Muscle of leg (tissue), 3 donors: ENCODE measurements at regions not wholly inside any gene's neighbourhood (a gene's known extent, or its start where the extent isn't known, plus 50 kb on each side); places are given as distances from the start of the nearest gene placed in this dataset.

ENCODE experiments used
- DNase-seq: peaks from one replicate; pipeline ENCODE4 v3.0.0; 2013
- H3K27ac ChIP-seq: one replicate; pipeline ENCODE4 v1.5.1; 2013; ENCODE audit warnings: mild to moderate bottlenecking, low read length, control low read depth
- H3K27me3 ChIP-seq: one replicate; pipeline ENCODE4 v1.6.1; 2013; ENCODE audit warnings: low read length; ENCODE audit not compliant: control insufficient read depth, insufficient read depth
- H3K36me3 ChIP-seq: one replicate; pipeline ENCODE4 v1.6.1; 2013; ENCODE audit warnings: low read length; ENCODE audit not compliant: control insufficient read depth, insufficient read depth
- H3K4me1 ChIP-seq: one replicate; pipeline ENCODE4 v1.6.1; 2013; ENCODE audit warnings: low read length; ENCODE audit not compliant: control insufficient read depth, insufficient read depth
- H3K4me3 ChIP-seq: one replicate; pipeline ENCODE4 v1.5.1; 2013; ENCODE audit warnings: low read length, control low read depth
- H3K9me3 ChIP-seq: replicated peaks from 2 replicates; pipeline ENCODE4 v1.6.1; 2013; ENCODE audit warnings: low read depth, low read length; ENCODE audit not compliant: control insufficient read depth
- WGBS: methylation state at CpG from one replicate; pipeline ENCODE4 v1.1.5; 2013; ENCODE audit warnings: missing lambda C conversion rate; ENCODE audit not compliant: insufficient coverage; 5-methylcytosine and 5-hydroxymethylcytosine counted together

DNA sequence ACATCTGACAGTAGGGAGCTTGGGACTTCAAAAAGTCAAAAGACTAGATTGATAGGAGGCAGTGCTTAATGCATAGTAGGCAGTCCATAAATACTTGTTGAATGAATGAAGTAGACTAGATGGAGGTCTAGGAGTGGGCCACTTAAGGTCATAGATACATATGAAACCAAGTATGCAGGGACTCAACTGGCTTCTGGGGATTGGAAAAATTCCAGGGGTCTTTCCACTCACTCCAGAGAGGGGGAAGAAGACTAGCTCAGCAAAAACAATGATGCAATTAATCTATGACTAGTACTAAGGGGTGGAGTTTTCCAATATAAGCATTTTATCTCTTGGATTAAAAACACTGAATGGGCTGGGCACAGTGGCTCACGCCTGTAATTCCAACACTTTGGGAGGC, 298.3 kb upstream of the XYLT1 start:
- H3K9me3 ChIP-seq, result no peaks in the 10 kb centered on the region
- no peaks in the 10 kb centered on the region for H3K4me1 ChIP-seq
- no peaks in the 10 kb centered on the region for H3K27me3 ChIP-seq
- DNase-seq, result no peak
- WGBS, result no CpG with 5 or more reads among the region's 1 CpG
- H3K27ac ChIP-seq, result no peak overlapping the region
- H3K36me3 ChIP-seq, result no peaks in the 10 kb centered on the region
- no peak overlapping the region for H3K4me3 ChIP-seq

GRCh38 chr16:17768257-17768656, 297.5 kb upstream of the XYLT1 start:
- no peak overlapping the region for H3K4me3 ChIP-seq
- no peak for DNase-seq
- no peaks in the 10 kb centered on the region for H3K36me3 ChIP-seq
- WGBS, result no CpG with 5 or more reads among the region's 1 CpG
- H3K27me3 ChIP-seq, result no peaks in the 10 kb centered on the region
- H3K27ac ChIP-seq, result no peak overlapping the region
- no peaks in the 10 kb centered on the region for H3K4me1 ChIP-seq
- H3K9me3 ChIP-seq, result no peaks in the 10 kb centered on the region

GRCh38 chr16:17766012-17766411, 295.3 kb upstream of the XYLT1 start:
- no peaks in the 10 kb centered on the region for H3K4me1 ChIP-seq
- H3K27ac ChIP-seq, result no peak overlapping the region
- WGBS, result no CpG with 5 or more reads among the region's 2 CpGs
- no peak for DNase-seq
- no peaks in the 10 kb centered on the region for H3K36me3 ChIP-seq
- H3K4me3 ChIP-seq, result no peak overlapping the region
- H3K27me3 ChIP-seq, result no peaks in the 10 kb centered on the region
- H3K9me3 ChIP-seq, result no peaks in the 10 kb centered on the region

DNA sequence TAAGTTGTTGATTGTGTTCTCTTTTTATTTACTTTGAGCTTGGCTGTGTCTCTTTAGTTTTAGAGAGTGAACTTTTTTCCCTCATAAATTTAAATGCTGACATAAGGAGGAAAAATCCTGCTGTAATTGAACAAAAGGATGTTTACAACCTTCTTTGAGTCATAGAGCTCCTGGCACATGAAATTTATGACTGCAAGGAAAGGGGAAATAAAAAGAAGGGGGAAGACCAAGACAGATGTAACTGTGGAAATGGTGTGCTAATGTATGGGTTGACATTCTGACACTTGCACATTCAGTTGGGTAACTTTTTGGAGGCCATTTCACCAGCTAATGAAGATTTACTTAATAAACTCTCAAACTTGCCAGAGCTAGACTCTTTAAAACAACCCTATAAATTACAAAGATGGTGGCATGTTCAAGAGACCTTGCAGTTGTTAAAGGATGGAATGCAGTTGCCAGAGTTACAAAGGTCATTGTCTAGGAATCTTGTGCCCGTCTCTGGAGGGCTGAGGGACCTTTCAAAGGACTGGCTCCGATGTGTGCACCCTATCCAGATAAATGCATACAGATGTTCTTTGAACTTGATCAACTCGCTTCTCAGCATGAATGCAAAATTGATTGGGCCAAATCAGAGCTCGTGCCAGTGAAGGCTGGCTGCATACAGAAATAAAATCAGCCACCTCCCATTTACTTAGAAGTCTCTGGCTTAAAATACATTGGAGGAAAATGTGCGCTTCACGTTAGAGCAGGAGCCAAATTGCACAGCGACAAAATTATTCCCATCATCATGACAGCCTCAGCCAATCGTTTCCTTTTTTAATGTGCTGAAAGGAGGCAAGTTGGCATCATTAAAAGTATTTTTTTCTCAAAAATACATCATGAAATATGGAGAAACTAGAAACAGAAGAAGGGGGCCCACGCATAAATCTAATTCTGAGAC, 289.0 kb upstream of the XYLT1 start:
- Histone ChIP-seq H3K4me3 (no peak overlapping the region), H3K36me3 (no peaks in the 10 kb centered on the region), H3K4me1 (no peaks in the 10 kb centered on the region), H3K27me3 (no peaks in the 10 kb centered on the region), H3K9me3 (no peaks in the 10 kb centered on the region), H3K27ac (no peak overlapping the region)
- DNase-seq, result no peak
- WGBS, result 21% methylated on average over 3 of the region's 9 CpGs

DNA sequence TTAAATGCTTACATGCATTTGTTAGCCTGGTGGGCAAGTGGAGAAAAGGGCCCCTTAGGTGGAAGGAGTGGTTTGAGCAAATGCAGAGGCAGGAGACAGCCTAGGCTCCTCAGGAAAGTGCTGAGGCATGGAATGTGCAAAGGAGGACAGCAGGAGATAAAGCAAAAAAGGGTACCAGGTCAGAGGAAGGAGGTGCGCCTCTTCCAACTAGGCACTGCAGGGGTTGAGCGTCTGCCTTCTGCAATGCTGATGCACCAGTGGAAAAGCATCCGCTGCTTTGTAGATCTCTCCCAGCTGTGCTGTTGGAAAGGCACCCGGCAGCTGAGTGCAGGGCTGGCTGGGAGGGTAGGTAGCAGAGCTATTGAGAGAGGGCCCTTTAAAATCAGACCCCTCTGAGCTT, 287.0 kb upstream of the XYLT1 start:
- Histone ChIP-seq H3K4me3 (no peak overlapping the region), H3K27me3 (no peaks in the 10 kb centered on the region), H3K36me3 (no peaks in the 10 kb centered on the region), H3K27ac (no peak overlapping the region), H3K4me1 (no peaks in the 10 kb centered on the region), H3K9me3 (no peaks in the 10 kb centered on the region)
- 33% methylated on average over 3 of the region's 4 CpGs for WGBS
- DNase-seq, result no peak

DNA sequence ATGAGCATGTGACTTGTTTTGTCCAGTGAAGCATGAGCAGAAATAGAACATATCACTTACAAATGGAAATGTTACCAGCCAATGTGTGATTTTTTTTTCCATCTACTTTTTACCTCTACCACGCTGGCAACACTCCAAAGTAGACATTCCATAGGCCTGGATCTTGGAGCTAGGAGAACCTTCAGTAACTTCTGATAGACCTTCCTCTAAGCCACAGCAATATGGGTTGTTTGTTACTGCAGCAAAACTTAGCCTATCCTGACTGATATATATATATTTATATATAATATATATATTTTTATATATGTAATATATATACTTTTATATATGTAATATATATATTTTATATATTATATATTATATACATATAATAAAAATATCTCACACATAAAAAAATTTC, 284.4 kb upstream of the XYLT1 start:
- no CpG with 5 or more reads among the region's 1 CpG for WGBS
- H3K4me3 ChIP-seq, result no peak overlapping the region
- H3K9me3 ChIP-seq, result no peaks in the 10 kb centered on the region
- no peak for DNase-seq
- H3K4me1 ChIP-seq, result no peaks in the 10 kb centered on the region
- no peaks in the 10 kb centered on the region for H3K36me3 ChIP-seq
- H3K27ac ChIP-seq, result no peak overlapping the region
- no peaks in the 10 kb centered on the region for H3K27me3 ChIP-seq

DNA sequence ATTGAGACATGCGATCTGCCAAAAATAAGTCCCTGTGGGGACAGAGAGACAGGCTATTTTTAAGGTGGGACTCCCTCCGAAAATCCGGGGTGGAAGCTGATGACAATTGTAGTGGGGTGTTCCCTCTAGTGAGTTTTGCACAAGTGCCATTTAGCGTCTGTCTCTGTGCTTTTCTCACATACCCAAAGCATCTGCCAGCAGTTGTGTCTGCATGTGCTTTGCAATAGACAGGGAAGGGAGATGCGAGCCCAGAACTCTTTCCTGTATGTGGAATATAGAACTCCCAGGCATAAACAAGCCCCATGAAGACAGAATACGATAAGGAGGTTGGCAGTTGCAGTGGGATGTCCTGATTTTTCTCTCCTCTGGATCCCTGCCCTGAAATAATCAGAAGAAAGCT, 282.7 kb upstream of the XYLT1 start:
- Histone ChIP-seq H3K4me1 (no peaks in the 10 kb centered on the region), H3K27ac (no peak overlapping the region), H3K36me3 (no peaks in the 10 kb centered on the region), H3K4me3 (no peak overlapping the region), H3K9me3 (no peaks in the 10 kb centered on the region), H3K27me3 (no peaks in the 10 kb centered on the region)
- WGBS, result 75% methylated on average over 1 of the region's 6 CpGs
- no peak for DNase-seq

DNA sequence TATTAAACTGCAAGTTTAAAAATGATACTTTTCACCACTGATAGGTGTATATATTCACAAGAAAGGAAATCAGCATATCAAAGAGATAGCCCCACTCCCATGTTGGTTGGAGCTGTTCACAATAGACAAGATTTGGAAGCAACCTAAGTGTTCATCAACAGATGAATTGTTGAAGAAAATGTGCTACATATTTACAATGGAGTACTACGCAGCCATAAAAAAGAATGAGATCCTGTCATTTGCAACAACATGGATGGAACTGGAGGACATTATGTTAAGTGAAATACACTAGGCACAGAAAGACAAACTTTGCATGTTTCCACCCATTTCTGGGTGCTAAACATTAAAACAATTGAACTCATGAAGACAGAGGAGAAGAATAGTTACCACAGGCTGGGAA, 278.9 kb upstream of the XYLT1 start:
- Histone ChIP-seq H3K4me1 (no peaks in the 10 kb centered on the region), H3K36me3 (no peaks in the 10 kb centered on the region), H3K9me3 (no peaks in the 10 kb centered on the region), H3K4me3 (no peak overlapping the region), H3K27ac (no peak overlapping the region), H3K27me3 (peaks cover 2% of the 10 kb centered on the region)
- DNase-seq, result no peak
- no CpG with 5 or more reads among the region's 1 CpG for WGBS

- H3K4me3 ChIP-seq, result no peak overlapping the region
- no peaks in the 10 kb centered on the region for H3K36me3 ChIP-seq
- H3K27ac ChIP-seq, result no peak overlapping the region
- H3K27me3 ChIP-seq, result peaks cover 4% of the 10 kb centered on the region
- no peaks in the 10 kb centered on the region for H3K4me1 ChIP-seq
- H3K9me3 ChIP-seq, result no peaks in the 10 kb centered on the region
- 29% methylated on average over 4 of the region's 11 CpGs for WGBS
- no peak for DNase-seq
These were observed 277.4 kb upstream of the XYLT1 start for GRCh38 chr16:17748044-17748719.

GRCh38 chr16:17747081-17747756, 276.5 kb upstream of the XYLT1 start:
- H3K9me3 ChIP-seq, result no peaks in the 10 kb centered on the region
- H3K27me3 ChIP-seq, result peaks cover 4% of the 10 kb centered on the region
- no peak overlapping the region for H3K4me3 ChIP-seq
- no peaks in the 10 kb centered on the region for H3K36me3 ChIP-seq
- H3K4me1 ChIP-seq, result no peaks in the 10 kb centered on the region
- DNase-seq, result no peak
- WGBS, result 67% methylated on average over 3 of the region's 5 CpGs
- no peak overlapping the region for H3K27ac ChIP-seq
